Endothelial cell (in vitro differentiated cells): ENCODE measurements at regions not wholly inside any gene's neighbourhood (a gene's known extent, or its start where the extent isn't known, plus 50 kb on each side); places are given as distances from the start of the nearest gene placed in this dataset.

Experiments used
- DNase-seq: peaks from one replicate; pipeline ENCODE4 v3.0.0; 2021; ENCODE audit warnings: low spot score
- H3K27ac Mint-ChIP-seq: one replicate; pipeline ENCODE4 v1.8.0; 2021; ENCODE audit warnings: mixed read lengths, inconsistent platforms; ENCODE audit not compliant: unreplicated experiment
- H3K27me3 Mint-ChIP-seq: one replicate; pipeline ENCODE4 v1.8.0; 2021; ENCODE audit warnings: mild to moderate bottlenecking, moderate library complexity, mixed read lengths, inconsistent platforms; ENCODE audit not compliant: unreplicated experiment
- H3K36me3 Mint-ChIP-seq: one replicate; pipeline ENCODE4 v1.8.0; 2021; ENCODE audit warnings: mild to moderate bottlenecking, low read depth, mixed read lengths, inconsistent platforms; ENCODE audit not compliant: unreplicated experiment
- H3K4me1 Mint-ChIP-seq: one replicate; pipeline ENCODE4 v1.8.0; 2021; ENCODE audit warnings: mild to moderate bottlenecking, mixed read lengths, inconsistent platforms; ENCODE audit not compliant: unreplicated experiment
- H3K4me3 Mint-ChIP-seq: one replicate; pipeline ENCODE4 v1.8.0; 2021; ENCODE audit warnings: mild to moderate bottlenecking, mixed read lengths, inconsistent platforms; ENCODE audit not compliant: unreplicated experiment
- H3K9me3 Mint-ChIP-seq: one replicate; pipeline ENCODE4 v1.8.0; 2021; ENCODE audit warnings: mixed read lengths, inconsistent platforms; ENCODE audit not compliant: unreplicated experiment
- CTCF ChIP-seq: fragments of 200-600 bp; sonication (generic); IDR thresholded peaks from one replicate; pipeline ENCODE4 v1.5.0; 2021; ENCODE audit warnings: antibody characterized with exemption; ENCODE audit not compliant: unreplicated experiment

GRCh38 chr18:78624646-78625279 lies 354.9 kb upstream of the SALL3 start:
- peaks cover 8% of the 10 kb centered on the region for H3K36me3 Mint-ChIP-seq
- H3K27ac Mint-ChIP-seq, result no peak overlapping the region
- peaks cover 57% of the 10 kb centered on the region for H3K9me3 Mint-ChIP-seq
- H3K27me3 Mint-ChIP-seq, result peaks cover 14% of the 10 kb centered on the region
- no peak for TF ChIP-seq CTCF
- H3K4me1 Mint-ChIP-seq, result no peaks in the 10 kb centered on the region
- no peak for DNase-seq
- no peak overlapping the region for H3K4me3 Mint-ChIP-seq

- Mint-ChIP-seq H3K4me3 (no peak overlapping the region), H3K27me3 (peaks cover 16% of the 10 kb centered on the region), H3K27ac (no peak overlapping the region), H3K9me3 (peaks cover 66% of the 10 kb centered on the region), H3K4me1 (no peaks in the 10 kb centered on the region), H3K36me3 (peaks cover 8% of the 10 kb centered on the region)
- no peak for DNase-seq
- no peak for TF ChIP-seq CTCF
These were observed 353.8 kb upstream of the SALL3 start for GRCh38 chr18:78625847-78626246.

DNA sequence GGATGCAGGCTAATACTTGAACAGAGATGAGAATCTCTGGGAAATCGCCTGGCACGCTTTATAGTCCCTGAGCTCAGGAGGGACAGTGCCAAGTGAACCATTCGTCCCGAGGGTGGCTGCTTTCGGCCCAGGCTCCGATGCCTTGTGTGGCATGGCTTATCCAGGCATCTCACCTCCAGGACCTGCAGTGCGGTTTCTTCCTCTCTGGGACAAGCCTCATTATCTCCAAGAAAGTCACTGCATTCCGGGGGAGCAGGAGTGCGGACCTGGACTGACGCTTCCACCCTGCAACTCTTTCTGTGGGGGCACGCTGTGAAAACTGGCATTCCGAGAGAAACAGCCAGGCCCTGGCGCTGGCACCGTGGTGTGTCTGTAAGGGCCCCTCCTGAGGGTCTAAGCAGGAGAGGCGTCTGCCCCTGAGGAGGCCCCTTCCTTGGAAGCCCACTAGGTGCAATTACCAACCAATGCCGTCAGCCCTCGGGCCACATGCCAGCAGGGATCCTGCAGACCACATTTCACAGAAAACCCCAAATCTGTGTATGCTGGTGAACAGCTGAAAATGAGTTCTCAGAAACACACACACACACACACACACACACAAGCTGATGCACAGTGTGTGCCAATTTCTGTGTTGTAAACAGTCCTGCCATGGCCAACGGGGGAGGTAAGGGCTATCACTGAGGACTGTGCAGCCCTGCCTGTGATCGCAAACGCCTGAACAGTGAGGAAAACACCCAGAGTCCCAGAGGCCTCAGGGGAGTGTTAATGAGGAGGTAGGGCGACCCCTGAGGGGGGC lies 351.9 kb upstream of the SALL3 start:
- peaks cover 68% of the 10 kb centered on the region for H3K9me3 Mint-ChIP-seq
- no peak overlapping the region for H3K27ac Mint-ChIP-seq
- peaks cover 16% of the 10 kb centered on the region for H3K27me3 Mint-ChIP-seq

GRCh38 chr18:78629426-78629825 lies 350.2 kb upstream of the SALL3 start:
- TF ChIP-seq CTCF, result no peak
- H3K4me3 Mint-ChIP-seq, result no peak overlapping the region
- no peak overlapping the region for H3K27ac Mint-ChIP-seq
- peaks cover 3% of the 10 kb centered on the region for H3K36me3 Mint-ChIP-seq
- DNase-seq, result no peak
- H3K4me1 Mint-ChIP-seq, result no peaks in the 10 kb centered on the region
- peaks cover 58% of the 10 kb centered on the region for H3K9me3 Mint-ChIP-seq
- H3K27me3 Mint-ChIP-seq, result peaks cover 16% of the 10 kb centered on the region

More for the DNA sequence above, 351.9 kb upstream of the SALL3 start:
- Mint-ChIP-seq H3K4me3 (no peak overlapping the region), H3K4me1 (no peaks in the 10 kb centered on the region), H3K36me3 (peaks cover 8% of the 10 kb centered on the region)
- DNase-seq, result no peak
- TF ChIP-seq CTCF, result no peak

GRCh38 chr18:78630356-78630755 lies 349.3 kb upstream of the SALL3 start:
- DNase-seq, result no peak
- Mint-ChIP-seq H3K27ac (no peak overlapping the region), H3K4me3 (no peak overlapping the region), H3K4me1 (no peaks in the 10 kb centered on the region), H3K9me3 (peaks cover 53% of the 10 kb centered on the region), H3K27me3 (peaks cover 17% of the 10 kb centered on the region), H3K36me3 (no peaks in the 10 kb centered on the region)
- TF ChIP-seq CTCF, result no peak
